Islet precursor cell (in vitro differentiated cells): ENCODE measurements at regions not wholly inside any gene's neighbourhood (a gene's known extent, or its start where the extent isn't known, plus 50 kb on each side); places are given as distances from the start of the nearest gene placed in this dataset.
A peak's percentile ranks its signal among the peaks of the same experiment; 100 is the strongest.
"Not testable (repeated sequence)": the region's sequence is repeated elsewhere in the genome, so short reads cannot be mapped to it uniquely, and the experiment has no call there.

Source experiments
- DNase-seq: peaks from one replicate; pipeline ENCODE4 v3.0.0-alpha.2; 2018

DNA sequence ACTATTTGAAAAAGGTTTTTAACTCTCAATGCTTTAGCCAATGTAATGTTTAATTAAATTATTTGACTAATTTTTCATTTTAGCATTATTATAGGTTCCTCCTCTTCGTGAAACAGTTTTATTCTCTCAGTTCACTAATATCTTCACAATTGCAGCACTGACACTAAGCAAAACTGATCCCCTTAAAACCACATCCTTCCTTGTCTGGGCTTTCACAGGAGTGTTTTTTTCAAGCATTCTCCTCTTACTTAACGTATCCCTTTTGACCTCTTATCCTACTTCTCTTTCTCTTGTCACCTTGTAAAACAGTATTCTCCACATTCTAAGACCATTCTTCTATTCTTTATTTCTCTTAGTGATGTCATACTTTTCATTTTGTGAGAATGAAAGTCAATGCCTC, 112.8 kb downstream of the DSC3 start:
- no peak for DNase-seq

DNA sequence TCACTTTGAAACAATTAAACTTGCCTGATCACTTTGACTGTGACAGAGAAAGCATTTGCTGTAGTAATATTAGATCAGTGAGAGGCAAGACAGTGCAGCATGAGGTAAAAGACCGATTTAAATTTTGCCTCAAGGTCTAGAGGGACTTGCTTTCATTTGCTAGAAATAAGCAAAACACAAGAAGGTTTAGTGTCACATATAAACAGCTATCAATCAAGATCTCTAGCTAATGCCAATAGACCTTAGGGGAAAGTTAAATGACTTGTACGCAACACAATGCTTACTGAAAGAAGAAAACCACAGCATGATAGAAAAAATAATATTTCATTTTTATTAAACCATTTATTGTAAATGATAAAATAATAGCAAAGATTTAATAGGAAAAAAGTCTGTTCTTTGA, 113.5 kb downstream of the DSC3 start:
- DNase-seq, result no peak

DNA sequence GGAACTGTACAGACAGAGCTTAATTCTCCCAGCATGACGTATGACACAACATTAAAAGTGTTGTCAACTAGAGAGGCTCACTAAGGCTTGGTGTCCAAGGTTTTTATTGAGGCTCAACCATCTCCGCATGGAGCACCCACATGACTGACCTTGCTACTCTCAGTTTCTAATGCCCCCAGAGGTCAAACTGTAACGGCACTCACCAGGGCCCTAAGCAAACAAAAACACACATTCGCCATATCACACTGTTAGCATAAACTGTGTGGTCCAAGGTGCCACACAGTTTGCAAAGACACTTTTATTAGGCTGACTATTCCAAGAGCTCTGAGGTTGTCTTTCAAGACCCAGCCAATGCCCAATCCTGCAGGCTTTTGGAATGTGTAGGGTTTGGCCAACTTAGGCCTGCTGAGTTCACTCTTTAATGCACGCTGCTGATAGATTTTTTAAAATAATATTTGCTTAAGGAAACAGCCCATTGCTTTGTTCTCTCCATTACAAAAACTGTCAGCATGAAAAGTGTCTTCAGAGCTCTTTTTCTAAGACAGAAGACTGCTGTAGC, 114.9 kb downstream of the DSC3 start:
- no peak for DNase-seq

DNA sequence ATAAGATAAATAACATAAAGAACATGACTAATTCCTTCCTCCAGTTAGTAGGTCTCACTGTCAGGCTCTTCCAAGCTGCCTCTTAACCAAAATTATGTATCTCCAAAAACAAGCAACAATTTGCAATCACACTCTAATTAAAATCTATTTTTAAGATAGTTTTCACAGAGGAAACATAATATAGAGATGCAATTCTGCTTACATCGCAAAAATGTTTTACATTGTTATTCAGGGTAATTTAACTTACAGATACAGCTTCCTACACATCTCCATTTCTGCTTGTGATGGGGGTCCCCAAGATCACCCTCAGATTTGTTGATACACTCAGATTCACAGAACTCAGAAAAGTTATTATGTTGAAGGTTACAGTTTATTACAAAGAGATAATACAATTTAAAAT, 115.5 kb downstream of the DSC3 start:
- no peak for DNase-seq

DNA sequence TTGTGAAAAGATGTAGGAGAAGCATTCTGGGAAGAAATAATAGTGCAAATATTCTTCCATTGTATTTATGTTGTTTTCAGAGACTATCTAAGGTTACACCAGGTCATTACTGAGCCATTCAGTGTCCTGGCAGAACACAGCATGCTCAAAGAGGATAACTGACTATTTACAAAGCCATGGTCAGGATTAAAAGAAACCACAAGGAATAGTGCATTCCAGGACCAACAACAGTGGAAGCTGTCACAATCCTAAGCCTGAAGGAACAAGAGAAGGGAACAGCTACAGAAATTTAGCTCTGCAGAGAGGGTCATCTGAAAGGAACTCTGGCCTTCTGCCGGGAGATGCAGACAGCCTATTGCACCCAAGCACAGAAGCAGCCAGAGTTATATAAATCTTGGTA, 116.7 kb downstream of the DSC3 start:
- no peak for DNase-seq

DNA sequence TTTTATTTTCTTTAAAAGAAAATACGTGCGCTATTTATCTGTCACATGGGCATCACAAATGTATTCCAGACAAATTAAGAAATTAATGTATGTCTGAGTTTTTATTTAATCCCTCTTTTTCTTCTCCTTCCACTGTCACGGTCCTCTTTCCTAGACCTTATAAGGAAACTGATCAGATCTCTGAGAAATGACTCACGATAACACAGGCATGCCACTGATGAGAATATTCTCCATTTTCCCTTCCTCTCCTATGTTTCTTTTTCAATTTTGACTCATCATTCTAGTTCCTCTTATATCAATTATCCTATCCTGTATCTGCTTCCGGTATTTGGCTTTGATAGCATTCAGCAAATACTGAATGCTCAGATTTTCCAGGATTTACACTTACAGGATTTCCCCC, 121.8 kb downstream of the DSC3 start:
- DNase-seq, result no peak

DNA sequence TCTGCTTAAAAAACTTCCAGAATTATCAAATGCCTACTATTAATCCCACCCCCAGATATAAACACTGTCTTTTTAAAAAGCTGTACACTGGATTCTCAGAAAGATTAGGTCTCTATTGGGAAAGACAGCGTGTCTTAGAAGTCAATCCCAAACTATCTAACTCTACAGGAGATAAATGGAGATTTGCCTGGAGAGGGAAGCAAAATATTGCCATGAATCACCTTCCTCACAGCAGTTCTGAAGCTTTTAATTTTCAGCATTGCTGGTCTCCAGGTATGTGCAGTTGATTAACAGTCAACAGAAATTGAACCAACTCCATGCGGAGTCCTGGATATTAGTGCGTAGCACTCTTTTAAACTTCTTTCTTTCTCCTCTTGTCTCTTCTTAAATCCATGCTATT, 122.2 kb downstream of the DSC3 start:
- DNase-seq, result no peak

DNA sequence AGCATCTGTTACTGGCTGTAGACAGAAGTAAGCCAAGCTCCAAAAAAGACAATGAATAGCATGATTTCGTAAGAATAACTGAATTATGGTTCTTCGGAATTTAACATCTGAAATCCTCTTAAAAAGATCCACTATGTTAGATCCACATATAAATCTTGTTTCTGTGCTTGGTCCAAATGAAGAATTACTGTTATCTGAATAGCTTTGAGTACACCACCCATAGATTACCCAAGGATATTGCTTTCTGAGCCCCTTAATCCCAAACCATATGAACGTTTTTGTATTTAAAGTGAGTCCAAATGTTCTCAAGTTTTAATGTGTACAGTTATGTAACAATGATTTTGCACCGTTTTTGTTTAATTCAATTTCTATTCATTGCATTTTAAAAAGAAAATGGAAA, 124.9 kb downstream of the DSC3 start:
- no peak for DNase-seq

DNA sequence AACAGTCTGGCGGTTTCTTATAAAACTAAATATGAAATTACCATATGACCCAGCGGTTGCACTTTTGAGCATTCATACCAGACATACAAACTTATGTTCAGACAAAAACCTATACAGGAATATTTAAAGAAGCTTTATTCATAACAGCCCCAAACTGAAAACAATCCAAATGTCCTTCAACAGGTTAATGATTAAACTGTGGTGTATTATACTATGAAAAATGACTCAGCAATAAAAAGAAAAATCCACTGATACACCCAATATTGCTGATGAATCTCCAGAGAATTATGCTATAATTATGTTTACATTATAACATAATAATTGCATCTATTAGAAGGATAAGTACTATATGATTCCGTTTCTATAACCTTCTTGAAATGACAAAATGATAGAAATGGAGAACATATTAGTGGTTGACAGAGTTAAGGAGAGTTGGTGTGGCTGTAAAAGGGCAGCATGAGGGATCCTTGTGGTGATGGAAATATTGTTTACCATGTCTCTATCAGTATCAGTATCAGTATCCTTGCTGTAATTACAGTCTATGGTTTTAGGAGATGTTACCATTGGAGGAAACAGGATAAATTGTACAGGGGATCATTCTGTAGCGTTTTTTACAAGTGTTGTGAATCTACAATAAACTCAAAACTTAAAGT, 127.1 kb downstream of the DSC3 start:
- DNase-seq, result no peak

DNA sequence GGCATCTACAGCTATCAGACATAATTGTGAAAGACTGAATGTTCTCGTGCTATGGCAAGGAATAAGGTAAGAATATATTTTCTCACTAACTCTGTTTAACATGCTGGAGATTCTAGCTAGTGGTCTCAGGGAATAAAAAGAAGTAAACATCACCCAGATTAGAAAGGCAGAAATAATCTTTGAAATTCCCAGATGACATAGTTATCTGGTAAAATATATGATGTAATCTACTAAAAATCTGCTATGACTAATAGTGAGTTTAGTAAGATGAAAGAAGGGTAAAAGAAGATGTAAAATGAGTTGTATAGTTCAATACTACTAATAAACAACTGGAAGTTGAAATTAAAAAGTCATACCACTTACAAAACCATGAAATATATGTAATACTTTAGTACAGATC, 134.2 kb downstream of the DSC3 start:
- DNase-seq, result no peak

DNA sequence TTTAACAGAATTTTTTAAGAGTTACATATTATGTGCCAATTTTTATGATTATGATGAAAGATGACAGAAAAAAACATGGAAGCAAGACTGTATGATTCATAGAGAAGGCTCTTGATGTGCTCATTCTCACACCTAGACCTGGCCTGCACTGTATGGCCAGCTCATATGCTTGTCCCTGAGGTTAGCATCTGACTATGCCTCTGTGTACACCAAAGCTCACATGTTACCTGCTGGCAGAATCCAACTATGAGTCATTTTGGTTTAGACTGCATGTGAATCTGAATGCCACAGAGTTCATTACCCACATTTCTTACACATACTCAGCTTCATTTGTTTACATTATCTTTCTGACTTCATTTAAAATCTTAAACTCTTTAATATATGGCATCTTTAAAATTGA, 139.0 kb downstream of the DSC3 start:
- peak; percentile 54 for DNase-seq

DNA sequence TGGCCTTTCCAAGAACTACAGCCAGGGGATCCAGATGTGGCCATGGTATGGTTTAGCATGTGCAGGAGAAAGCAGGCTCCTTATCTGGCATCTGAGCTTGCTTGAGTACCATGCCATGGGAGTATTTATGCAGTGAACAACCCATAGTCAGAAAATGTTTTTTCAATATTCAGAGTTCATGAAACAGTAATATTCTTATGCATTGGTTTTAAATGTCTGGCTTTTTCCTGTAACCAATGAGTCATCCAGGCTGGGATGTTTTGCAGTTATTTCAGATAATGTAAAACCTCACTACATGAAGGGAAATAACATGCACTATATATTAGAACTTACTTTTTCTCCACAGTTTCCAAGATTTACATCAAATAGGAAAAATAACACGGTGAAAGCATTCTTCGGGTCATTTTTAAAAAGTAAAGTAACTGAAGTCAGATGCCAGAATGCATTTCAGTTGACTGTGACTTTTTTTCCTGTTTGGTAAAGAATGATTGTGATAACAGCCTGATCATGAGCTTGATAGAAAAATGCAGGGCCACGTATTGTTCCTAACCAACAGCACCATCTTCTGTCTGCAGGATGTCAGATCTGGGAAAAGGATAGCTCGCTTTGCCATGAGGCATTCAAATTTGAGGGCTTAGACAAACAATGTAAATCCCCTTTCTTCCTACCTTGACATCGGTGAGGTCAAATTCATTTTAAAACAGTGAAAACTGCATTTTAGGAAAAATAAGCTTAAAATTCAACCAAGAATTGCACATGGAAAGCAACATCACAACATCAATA, 152.8 kb downstream of the DSC3 start:
- peak; percentile 52 for DNase-seq

DNA sequence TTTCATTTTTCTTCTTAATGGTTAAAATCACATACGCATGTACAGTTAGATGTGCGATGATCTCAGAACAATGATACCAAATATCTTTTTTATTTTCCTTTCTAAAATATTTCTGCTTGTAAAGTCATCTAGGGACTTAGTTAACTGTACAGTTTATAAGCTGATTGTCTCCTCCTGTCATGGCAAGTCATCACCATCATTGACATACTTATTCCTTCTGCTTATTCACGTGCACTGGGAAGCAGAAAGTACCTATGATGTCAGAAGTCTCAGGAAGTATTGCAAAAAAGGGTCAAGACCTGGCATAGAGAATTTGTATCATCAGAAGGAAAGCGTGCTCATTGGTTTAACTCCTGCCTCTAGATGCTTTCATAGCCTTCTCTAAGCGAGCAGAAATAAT, 154.2 kb downstream of the DSC3 start:
- DNase-seq, result no peak

DNA sequence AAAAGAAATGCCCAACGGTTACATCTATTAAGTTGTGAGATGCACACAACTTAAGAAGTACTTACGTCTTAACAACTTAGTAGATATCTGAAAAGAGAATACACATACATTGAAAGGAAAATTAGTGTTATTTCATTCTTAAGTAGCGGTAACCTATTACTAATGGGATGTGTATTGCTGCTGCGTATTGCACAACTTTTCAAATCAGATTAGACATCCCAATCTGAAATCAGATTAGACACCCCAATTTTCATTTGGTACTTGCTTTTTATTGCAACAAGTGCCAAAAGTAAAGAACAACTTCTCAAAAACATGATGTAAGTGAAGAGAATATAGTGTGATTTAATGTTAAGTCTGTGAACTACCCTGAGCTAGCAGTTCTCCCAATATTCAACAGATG, 155.5 kb downstream of the DSC3 start:
- no peak for DNase-seq

DNA sequence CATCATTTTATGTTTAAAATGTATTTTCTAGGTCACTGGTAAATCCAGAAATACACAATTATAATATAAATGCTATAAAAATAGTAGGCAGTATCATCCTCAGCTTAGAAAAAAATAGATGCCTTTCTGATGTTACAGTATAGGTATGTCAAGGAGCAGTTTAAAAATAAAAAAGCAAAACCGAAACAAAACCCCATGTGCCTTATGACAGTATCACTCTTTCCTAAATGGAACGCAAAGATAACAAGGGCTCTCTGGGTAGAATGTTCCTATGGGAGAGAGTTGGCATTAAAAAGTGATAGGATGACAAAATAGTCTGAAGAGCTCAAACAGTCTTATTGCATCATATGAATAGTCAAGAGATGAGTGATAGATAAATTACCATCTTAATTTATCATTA, 172.1 kb downstream of the DSC3 start:
- no peak for DNase-seq

DNA sequence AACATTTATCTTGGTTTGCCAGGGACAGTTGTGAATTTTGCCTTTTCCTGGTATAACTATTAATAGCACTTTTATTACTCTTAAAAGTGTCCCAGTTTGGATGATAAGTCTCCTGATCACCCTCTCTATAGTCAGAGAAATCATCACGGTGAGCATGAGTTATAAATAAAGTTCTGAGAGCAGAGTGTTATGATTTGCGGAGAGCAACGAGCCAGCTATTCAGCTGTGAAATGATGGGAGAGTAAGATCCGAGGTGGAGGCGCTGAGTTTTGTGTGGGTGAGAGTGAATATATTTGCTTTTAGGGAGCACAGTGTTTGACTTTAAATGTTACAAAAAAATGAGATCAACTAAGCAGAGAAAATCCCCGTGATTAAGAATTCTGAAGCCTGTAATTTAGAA, 179.6 kb downstream of the DSC3 start:
- no peak for DNase-seq

DNA sequence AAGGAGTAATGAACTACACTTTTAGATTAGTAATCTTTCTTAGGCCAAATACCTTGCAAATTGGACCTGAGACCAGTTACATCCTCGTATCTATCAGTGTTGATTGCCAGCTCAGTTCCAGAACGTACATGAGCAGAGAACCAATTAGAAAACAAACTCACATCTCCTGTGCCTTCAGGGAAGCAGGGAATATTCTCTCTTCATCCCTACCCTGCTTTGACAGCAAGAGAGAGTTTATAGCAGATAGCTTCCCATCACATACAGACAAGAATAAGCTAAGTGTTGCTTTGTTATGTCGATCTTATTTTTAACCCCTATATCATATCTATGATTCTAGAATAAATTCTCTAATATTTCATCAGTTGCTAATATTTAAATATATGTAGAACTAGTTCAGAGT, 181.8 kb downstream of the DSC3 start:
- DNase-seq, result no peak

DNA sequence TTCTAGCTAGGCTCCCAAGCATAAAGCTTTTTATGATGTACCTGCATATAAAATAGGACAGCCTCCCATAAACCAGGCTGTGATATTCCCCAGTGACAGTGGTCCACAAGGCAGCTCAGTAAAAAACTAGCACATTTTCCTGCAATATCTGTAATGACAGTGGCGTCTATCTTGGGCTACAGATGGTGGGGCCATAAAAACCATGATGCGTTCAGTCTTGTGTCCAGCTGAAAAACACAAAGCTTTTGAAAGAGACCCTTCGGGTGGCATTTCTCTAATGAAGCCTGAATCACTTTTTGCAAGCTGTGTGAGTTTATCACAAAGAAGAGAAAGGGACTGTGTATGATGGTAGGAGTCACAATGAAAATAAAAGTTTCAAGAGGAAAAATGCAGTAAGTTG, 183.5 kb downstream of the DSC3 start:
- no peak for DNase-seq

DNA sequence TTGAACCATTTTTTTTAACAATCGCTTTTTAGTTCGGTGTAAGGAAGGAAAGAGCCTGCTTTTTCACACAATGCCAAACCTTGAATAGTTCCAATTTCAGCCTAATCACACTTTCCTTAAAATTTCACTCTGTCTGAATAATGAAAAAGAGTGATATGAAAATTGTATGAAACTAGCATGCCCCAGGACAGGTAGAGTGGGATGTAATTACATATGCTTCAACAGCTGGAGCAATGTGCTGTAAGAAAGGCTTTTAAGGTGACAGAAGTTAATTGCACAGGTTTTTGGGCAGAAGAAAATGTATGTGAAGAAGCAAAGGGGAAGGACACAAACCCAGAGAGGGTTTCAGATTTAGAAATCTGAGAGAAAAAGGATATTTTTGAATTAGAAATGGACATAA, 184.0 kb downstream of the DSC3 start:
- no peak for DNase-seq

DNA sequence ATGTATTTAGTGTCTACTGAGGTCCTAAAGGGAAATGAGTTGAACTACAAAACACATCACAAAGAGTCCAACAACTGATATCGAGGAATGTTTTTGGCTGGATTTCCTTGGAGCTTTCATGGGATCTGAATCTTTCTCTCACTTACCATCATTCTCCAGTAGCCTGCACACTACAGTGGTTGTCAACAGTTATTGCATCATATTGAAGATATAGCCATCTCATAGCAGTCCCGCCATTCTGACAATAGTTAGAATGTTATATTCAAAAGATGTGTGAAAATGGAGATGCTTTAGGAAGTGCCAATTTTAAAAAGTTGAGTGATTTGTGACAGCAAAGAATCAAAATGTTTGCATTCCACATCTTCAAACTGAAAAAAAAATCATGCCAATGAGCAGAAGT, 186.8 kb downstream of the DSC3 start:
- DNase-seq, result no peak

DNA sequence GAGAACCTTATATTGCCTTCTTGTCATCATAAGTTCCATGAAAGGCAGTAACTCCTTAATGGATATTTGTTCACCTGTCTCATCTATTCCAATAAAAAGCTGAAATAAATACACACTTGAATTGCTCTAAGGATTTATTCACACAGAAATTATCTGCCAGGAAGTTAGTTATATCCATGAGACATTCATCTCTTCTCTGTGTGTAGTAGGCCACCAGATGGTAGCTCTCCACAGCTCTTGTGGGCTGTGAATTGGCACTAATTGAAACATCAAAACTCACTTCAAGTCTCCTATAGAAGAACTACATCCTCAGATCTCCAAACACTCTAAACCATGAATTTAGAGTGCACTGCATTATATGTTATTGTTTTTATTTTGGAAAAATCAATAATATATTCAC, 189.6 kb downstream of the DSC3 start:
- no peak for DNase-seq

DNA sequence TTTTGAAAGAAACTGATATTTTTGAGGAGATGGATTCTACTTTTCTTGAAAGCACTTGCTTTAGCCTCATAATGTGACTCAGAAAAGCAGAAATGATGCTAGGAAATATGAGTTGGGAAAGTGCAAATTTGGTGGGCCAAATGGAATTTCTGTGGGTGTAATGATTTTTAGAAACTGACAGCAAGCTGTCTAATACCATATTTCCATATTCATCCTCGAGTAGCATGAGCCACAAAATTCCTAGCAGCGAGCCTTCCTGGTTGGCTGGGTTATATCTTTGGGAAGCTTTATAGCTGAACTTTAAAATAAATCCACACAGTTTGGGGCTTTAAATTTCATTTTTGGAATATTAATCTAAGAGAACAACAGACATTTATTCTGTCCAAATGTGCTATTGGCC, 190.0 kb downstream of the DSC3 start:
- DNase-seq, result no peak

DNA sequence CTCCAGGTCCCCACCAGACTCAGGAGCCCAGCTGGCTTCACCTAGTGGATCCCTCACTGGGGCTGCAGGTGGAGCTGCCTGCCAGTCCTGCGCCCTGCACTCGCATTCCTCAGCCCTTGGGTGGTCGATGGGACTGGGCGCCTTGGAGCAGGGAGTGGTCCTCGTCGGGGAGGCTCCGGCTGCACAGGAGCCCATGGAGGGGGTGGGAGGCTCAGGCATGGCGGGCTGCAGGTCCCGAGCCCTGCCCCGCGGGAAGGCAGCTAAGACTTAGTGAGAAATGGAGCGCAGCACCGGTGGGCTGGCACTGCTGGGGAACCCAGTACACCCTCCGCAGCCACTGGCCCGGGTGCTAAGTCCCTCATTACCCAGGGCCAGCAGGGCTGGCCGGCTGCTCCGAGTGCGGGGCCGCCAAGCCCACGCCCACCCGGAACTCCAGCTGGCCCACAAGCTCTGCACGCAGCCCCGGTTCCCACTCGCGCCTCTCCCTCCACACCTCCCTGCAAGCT, 203.4 kb downstream of the DSC3 start:
- not testable (repeated sequence) for DNase-seq

DNA sequence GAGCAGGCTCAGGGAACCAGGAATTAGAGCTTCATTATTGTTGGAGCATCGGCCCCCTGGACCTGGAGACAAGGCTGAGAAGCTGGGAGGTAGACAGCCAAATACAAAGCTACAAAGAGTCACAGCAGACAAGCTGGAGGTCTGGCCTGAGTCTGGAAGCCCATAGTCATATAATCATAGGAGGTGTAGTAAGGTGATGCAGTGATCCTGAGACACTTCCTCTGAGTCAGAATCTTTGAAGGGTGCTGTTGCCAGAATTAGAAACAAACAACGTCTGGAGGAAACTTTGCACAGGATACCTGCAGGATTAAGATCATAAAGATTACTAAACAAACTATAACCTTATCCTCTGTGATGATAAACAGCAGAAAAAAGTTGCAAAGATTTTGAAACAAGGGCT, 213.8 kb downstream of the DSC3 start:
- DNase-seq, result peak; percentile 57

DNA sequence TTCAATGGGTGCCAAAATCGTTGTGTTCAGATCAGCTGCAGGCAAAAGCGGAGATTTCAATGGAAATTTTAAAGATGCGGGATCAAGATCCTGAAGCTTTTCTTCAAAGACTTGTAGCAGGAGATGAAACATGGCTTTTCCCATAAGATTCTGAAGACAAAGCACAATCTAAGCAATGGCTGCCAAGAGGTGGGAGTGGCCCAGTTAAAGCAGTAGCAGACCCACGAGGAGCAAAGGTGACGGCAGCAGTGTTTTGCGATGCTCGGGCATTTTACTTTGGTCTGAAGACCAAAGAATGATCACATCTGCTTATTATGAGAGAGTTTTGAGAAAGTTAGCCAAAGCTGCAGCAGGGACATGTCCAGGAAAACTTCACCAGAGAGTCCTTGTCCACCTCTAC, 222.9 kb downstream of the DSC3 start:
- DNase-seq, result no peak
